Fibroblast of lung (primary cell): ENCODE measurements at regions not wholly inside any gene's neighbourhood (a gene's known extent, or its start where the extent isn't known, plus 50 kb on each side); places are given as distances from the start of the nearest gene placed in this dataset.

Source experiments
- EZH2 ChIP-seq: IDR thresholded peaks from 2 replicates; pipeline ENCODE4 v1.5.1; 2012; ENCODE audit warnings: low read length, control low read depth, mild to moderate bottlenecking; ENCODE audit errors: missing control alignments
- TF ChIP-seq, protein P1 (sequence below), 2 donors: IDR thresholded peaks in 1 of 2; conservative IDR thresholded peaks in 1 of 2; 1 replicate in 1 of 2; 2 replicates in 1 of 2; pipeline ENCODE4 v1.5.1; 2011 to 2012; ENCODE audit warnings: low read length in 2 of 2, control low read depth in 1 of 2, inconsistent platforms in 1 of 2, low read depth in 1 of 2, mild to moderate bottlenecking in 1 of 2

DNA sequence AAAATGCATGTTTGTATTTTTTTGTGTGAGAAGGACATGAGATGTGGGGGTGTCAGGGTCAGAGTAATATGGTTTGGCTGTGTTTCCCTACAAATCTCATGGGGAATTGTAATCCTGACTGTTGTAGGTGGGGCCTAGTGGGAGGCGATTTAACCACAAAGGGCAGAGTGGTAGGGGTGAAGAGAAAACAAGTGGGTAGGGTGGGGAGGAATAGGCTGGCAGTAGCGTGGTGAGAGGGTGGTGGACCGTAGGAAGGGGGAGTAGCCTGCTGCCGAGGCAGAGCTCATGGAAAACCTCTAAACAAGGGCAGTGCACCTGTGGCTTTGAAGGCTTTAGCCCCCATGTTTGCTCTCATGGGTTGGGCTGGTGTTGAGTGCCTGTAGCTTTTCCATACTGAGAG lies 152.8 kb upstream of the ZNF519 start:
- TF ChIP-seq, protein P1, sequence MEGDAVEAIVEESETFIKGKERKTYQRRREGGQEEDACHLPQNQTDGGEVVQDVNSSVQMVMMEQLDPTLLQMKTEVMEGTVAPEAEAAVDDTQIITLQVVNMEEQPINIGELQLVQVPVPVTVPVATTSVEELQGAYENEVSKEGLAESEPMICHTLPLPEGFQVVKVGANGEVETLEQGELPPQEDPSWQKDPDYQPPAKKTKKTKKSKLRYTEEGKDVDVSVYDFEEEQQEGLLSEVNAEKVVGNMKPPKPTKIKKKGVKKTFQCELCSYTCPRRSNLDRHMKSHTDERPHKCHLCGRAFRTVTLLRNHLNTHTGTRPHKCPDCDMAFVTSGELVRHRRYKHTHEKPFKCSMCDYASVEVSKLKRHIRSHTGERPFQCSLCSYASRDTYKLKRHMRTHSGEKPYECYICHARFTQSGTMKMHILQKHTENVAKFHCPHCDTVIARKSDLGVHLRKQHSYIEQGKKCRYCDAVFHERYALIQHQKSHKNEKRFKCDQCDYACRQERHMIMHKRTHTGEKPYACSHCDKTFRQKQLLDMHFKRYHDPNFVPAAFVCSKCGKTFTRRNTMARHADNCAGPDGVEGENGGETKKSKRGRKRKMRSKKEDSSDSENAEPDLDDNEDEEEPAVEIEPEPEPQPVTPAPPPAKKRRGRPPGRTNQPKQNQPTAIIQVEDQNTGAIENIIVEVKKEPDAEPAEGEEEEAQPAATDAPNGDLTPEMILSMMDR (conservative IDR thresholded peaks at IDR 0.05 in 1 of 2, IDR thresholded peaks at IDR 0.05 in 1 of 2; ENCODE audit: low read depth in 1 of 2, low read length in 2 of 2) = no peak
- no peak for TF ChIP-seq EZH2
